Mesenchymal stem cell (in vitro differentiated cells and primary cell): ENCODE measurements at regions not wholly inside any gene's neighbourhood (a gene's known extent, or its start where the extent isn't known, plus 50 kb on each side); places are given as distances from the start of the nearest gene placed in this dataset.
"Not testable (repeated sequence)": the region's sequence is repeated elsewhere in the genome, so short reads cannot be mapped to it uniquely, and the experiment has no call there.

Source experiments
- DNase-seq: peaks from one replicate; pipeline ENCODE4 v3.0.0-alpha.2; 2013
- H2AFZ ChIP-seq: one replicate; pipeline ENCODE4 v1.6.1; 2013; ENCODE audit warnings: low read depth, mild to moderate bottlenecking, control low read depth, inconsistent platforms, low read length, moderate library complexity
- H2AK5ac ChIP-seq: 2 replicates; pipeline ENCODE4 v1.6.1; 2013; ENCODE audit warnings: low read length, moderate library complexity, mild to moderate bottlenecking, inconsistent platforms; ENCODE audit not compliant: severe bottlenecking
- H2BK120ac ChIP-seq: one replicate; pipeline ENCODE4 v1.6.1; 2013; ENCODE audit warnings: low read depth, mild to moderate bottlenecking, inconsistent platforms, low read length, moderate library complexity
- H2BK12ac ChIP-seq, 2 experiments: one replicate each; pipeline ENCODE4 v1.6.1; 2013; ENCODE audit warnings: inconsistent platforms in 2 of 2, low read length in 2 of 2, mild to moderate bottlenecking in 2 of 2, moderate library complexity in 2 of 2, control low read depth in 1 of 2
- H2BK15ac ChIP-seq: one replicate; pipeline ENCODE4 v1.6.1; 2013; ENCODE audit warnings: mild to moderate bottlenecking, low read depth, inconsistent platforms; ENCODE audit not compliant: poor library complexity, severe bottlenecking
- H2BK5ac ChIP-seq: 2 replicates; pipeline ENCODE4 v1.6.1; 2013; ENCODE audit warnings: low read depth, mild to moderate bottlenecking, low read length, control low read depth, inconsistent platforms; ENCODE audit not compliant: poor library complexity, severe bottlenecking
- H3K14ac ChIP-seq, 2 experiments: one replicate each; pipeline ENCODE4 v1.6.1; 2013; ENCODE audit warnings: inconsistent platforms in 2 of 2, low read length in 2 of 2, control low read depth in 1 of 2, mild to moderate bottlenecking in 1 of 2, moderate library complexity in 1 of 2
- H3K18ac ChIP-seq, 2 experiments: one replicate each; pipeline ENCODE4 v1.6.1; 2013; ENCODE audit warnings: inconsistent platforms in 2 of 2, low read length in 2 of 2, control low read depth in 1 of 2, low read depth in 1 of 2, mild to moderate bottlenecking in 1 of 2
- H3K23ac ChIP-seq, 2 experiments: one replicate each; pipeline ENCODE4 v1.6.1; 2013; ENCODE audit warnings: inconsistent platforms in 2 of 2, low read length in 2 of 2, mild to moderate bottlenecking in 2 of 2, moderate library complexity in 2 of 2, control low read depth in 1 of 2
- H3K27ac ChIP-seq: 2 replicates; pipeline ENCODE4 v1.5.1; 2013; ENCODE audit warnings: mild to moderate bottlenecking, moderate library complexity, low read length, control low read depth, inconsistent platforms; ENCODE audit not compliant: poor library complexity, severe bottlenecking
- H3K27me3 ChIP-seq, 2 experiments: 2 replicates each; pipeline versions ENCODE4 v1.6.1 to v1.7.0; 2013; ENCODE audit warnings: low read length in 2 of 2, mild to moderate bottlenecking in 2 of 2, moderate library complexity in 2 of 2, control low read depth in 1 of 2, inconsistent platforms in 1 of 2; ENCODE audit not compliant: control insufficient read depth in 1 of 2, insufficient read depth in 1 of 2
- H3K36me3 ChIP-seq, 2 experiments: 2 replicates each; pipeline versions ENCODE4 v1.6.1 to v1.7.0; 2013; ENCODE audit warnings: low read length in 2 of 2, control low read depth in 1 of 2, inconsistent platforms in 1 of 2, low read depth in 1 of 2, mild to moderate bottlenecking in 1 of 2; ENCODE audit not compliant: insufficient read depth in 2 of 2, control insufficient read depth in 1 of 2
- H3K4ac ChIP-seq, 2 experiments: one replicate each; pipeline ENCODE4 v1.6.1; 2013; ENCODE audit warnings: inconsistent platforms in 2 of 2, low read length in 2 of 2, mild to moderate bottlenecking in 2 of 2, moderate library complexity in 2 of 2, control low read depth in 1 of 2, low read depth in 1 of 2
- H3K4me1 ChIP-seq: 2 replicates; pipeline ENCODE4 v1.6.1; 2013; ENCODE audit warnings: low read depth, low read length, control low read depth; ENCODE audit not compliant: control insufficient read depth, insufficient read depth
- H3K4me2 ChIP-seq: 2 replicates; pipeline ENCODE4 v1.6.1; 2013; ENCODE audit warnings: low read length, mild to moderate bottlenecking, inconsistent platforms; ENCODE audit not compliant: poor library complexity, severe bottlenecking
- H3K4me3 ChIP-seq, 2 experiments: 2 replicates each; pipeline versions ENCODE4 v1.5.1 to v1.7.0; 2013; ENCODE audit warnings: low read length in 2 of 2, mild to moderate bottlenecking in 2 of 2, control low read depth in 1 of 2, low read depth in 1 of 2; ENCODE audit not compliant: insufficient read depth in 1 of 2
- H3K79me1 ChIP-seq: replicated peaks from 2 replicates; pipeline ENCODE4 v1.6.1; 2013; ENCODE audit warnings: mild to moderate bottlenecking, control low read depth, low read length, inconsistent platforms; ENCODE audit not compliant: poor library complexity, severe bottlenecking
- H3K9ac ChIP-seq: 2 replicates; pipeline ENCODE4 v1.7.0; 2013; ENCODE audit warnings: mild to moderate bottlenecking, low read length, moderate library complexity
- H3K9me3 ChIP-seq: 2 replicates; pipeline ENCODE4 v1.7.0; 2013; ENCODE audit warnings: mild to moderate bottlenecking, low read length; ENCODE audit not compliant: control insufficient read depth
- H4K8ac ChIP-seq: one replicate; pipeline ENCODE4 v1.6.1; 2013; ENCODE audit warnings: inconsistent platforms, mild to moderate bottlenecking, low read length, moderate library complexity
- H4K91ac ChIP-seq: one replicate; pipeline ENCODE4 v1.6.1; 2013; ENCODE audit warnings: mild to moderate bottlenecking, low read length, inconsistent platforms
- WGBS: methylation state at CpG from one replicate; pipeline ENCODE4 v1.1.7; 2013; ENCODE audit warnings: mixed read lengths; 5-methylcytosine and 5-hydroxymethylcytosine counted together

- WGBS, result 97% methylated on average over 5 of the region's 5 CpGs
- no peak overlapping the region for H3K4me3 ChIP-seq
- H3K4me1 ChIP-seq, result no peaks in the 10 kb centered on the region
- no peaks in the 10 kb centered on the region for H3K27me3 ChIP-seq
- no peak overlapping the region for H2BK12ac ChIP-seq
- H3K14ac ChIP-seq, result no peak overlapping the region
- H3K27ac ChIP-seq, result no peak overlapping the region
- H3K23ac ChIP-seq, result no peak overlapping the region
- H3K79me1 ChIP-seq, result no peaks in the 10 kb centered on the region
- H2BK120ac ChIP-seq, result no peak overlapping the region
- H2BK5ac ChIP-seq, result no peak overlapping the region
- no peaks in the 10 kb centered on the region for H3K36me3 ChIP-seq
- H3K9me3 ChIP-seq, result no peaks in the 10 kb centered on the region
- no peak overlapping the region for H3K9ac ChIP-seq
- H2AFZ ChIP-seq, result no peak overlapping the region
- H3K4me2 ChIP-seq, result no peak overlapping the region
- no peak overlapping the region for H3K4ac ChIP-seq
- no peak overlapping the region for H4K91ac ChIP-seq
- no peak for DNase-seq
- no peak overlapping the region for H2BK15ac ChIP-seq
- H3K18ac ChIP-seq, result no peak overlapping the region
- no peak overlapping the region for H4K8ac ChIP-seq
- H2AK5ac ChIP-seq, result no peak overlapping the region
Observed at GRCh38 chr14:26655128-26655527, 57.3 kb upstream of the NOVA1 start.

DNA sequence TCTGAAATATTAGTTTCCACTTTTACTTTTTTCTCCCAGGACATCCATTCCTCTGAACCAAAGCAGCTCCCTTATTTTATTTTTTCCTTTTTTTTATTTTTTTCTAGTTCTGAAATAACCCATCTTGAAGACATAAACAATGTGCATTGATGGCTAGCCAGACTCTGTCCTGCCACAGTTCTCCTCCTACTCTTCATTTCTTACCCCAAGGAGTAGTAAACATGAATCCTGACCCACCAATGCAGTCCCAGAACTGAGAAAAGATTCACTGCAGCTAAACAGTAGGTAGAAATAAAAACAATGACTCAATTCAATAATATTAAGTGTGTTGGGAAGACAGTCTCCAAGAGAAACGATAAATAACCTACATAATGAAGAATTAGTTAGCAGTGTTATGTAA, 65.7 kb upstream of the NOVA1 start:
- no peak overlapping the region for H4K91ac ChIP-seq
- no peak overlapping the region for H3K23ac ChIP-seq
- DNase-seq, result no peak
- H3K9me3 ChIP-seq, result peaks cover 4% of the 10 kb centered on the region
- no peak overlapping the region for H2BK5ac ChIP-seq
- H2AK5ac ChIP-seq, result no peak overlapping the region
- no peaks in the 10 kb centered on the region for H3K27me3 ChIP-seq
- H2AFZ ChIP-seq, result no peak overlapping the region
- H2BK120ac ChIP-seq, result no peak overlapping the region
- H2BK12ac ChIP-seq, result no peak overlapping the region
- no peak overlapping the region for H2BK15ac ChIP-seq
- no peak overlapping the region for H3K18ac ChIP-seq
- H3K9ac ChIP-seq, result no peak overlapping the region
- H3K4me2 ChIP-seq, result no peak overlapping the region
- no peak overlapping the region for H3K14ac ChIP-seq
- no peak overlapping the region for H4K8ac ChIP-seq
- H3K36me3 ChIP-seq, result no peaks in the 10 kb centered on the region
- no peaks in the 10 kb centered on the region for H3K79me1 ChIP-seq
- no peak overlapping the region for H3K4ac ChIP-seq
- H3K4me3 ChIP-seq, result no peak overlapping the region
- WGBS, result no CpG with 5 or more reads among the region's 1 CpG
- no peaks in the 10 kb centered on the region for H3K4me1 ChIP-seq
- H3K27ac ChIP-seq, result no peak overlapping the region

GRCh38 chr14:26678732-26679420, 81.0 kb upstream of the NOVA1 start:
- not testable (repeated sequence) for H3K18ac ChIP-seq, H3K23ac ChIP-seq, H2AFZ ChIP-seq, DNase-seq, H3K27ac ChIP-seq, H3K4ac ChIP-seq, H3K4me2 ChIP-seq, H2BK12ac ChIP-seq, H3K36me3 ChIP-seq, H3K79me1 ChIP-seq, H3K14ac ChIP-seq, H2BK120ac ChIP-seq, H2BK15ac ChIP-seq, H2AK5ac ChIP-seq, H3K9ac ChIP-seq, H3K4me1 ChIP-seq, H4K8ac ChIP-seq, H3K27me3 ChIP-seq, H3K4me3 ChIP-seq, H4K91ac ChIP-seq, H3K9me3 ChIP-seq, H2BK5ac ChIP-seq
- WGBS, result 86% methylated on average over 20 of the region's 31 CpGs

GRCh38 chr14:26685401-26685800, 87.6 kb upstream of the NOVA1 start:
- H3K4me1 ChIP-seq, result no peaks in the 10 kb centered on the region
- H3K27me3 ChIP-seq, result no peaks in the 10 kb centered on the region
- H3K79me1 ChIP-seq, result no peaks in the 10 kb centered on the region
- no peak overlapping the region for H4K8ac ChIP-seq
- no peak overlapping the region for H2AFZ ChIP-seq
- H3K4ac ChIP-seq, result no peak overlapping the region
- H3K23ac ChIP-seq, result no peak overlapping the region
- H3K4me2 ChIP-seq, result no peak overlapping the region
- no peak overlapping the region for H4K91ac ChIP-seq
- no CpG with 5 or more reads among the region's 1 CpG for WGBS
- no peak overlapping the region for H2BK12ac ChIP-seq
- H3K18ac ChIP-seq, result no peak overlapping the region
- no peak overlapping the region for H2BK5ac ChIP-seq
- H3K36me3 ChIP-seq, result no peaks in the 10 kb centered on the region
- H3K9ac ChIP-seq, result no peak overlapping the region
- no peak overlapping the region for H2BK15ac ChIP-seq
- H3K14ac ChIP-seq, result no peak overlapping the region
- no peak overlapping the region for H3K27ac ChIP-seq
- H3K4me3 ChIP-seq, result no peak overlapping the region
- no peak overlapping the region for H2AK5ac ChIP-seq
- no peak for DNase-seq
- H2BK120ac ChIP-seq, result no peak overlapping the region
- no peaks in the 10 kb centered on the region for H3K9me3 ChIP-seq
